ENCODE measurements at regions not wholly inside any gene's neighbourhood (a gene's known extent, or its start where the extent isn't known, plus 50 kb on each side); places are given as distances from the start of the nearest gene placed in this dataset.

GRCh38 chr17:83144421-83145357 is 65.3 kb downstream of the METRNL start:
- H3K4me3 ChIP-seq (ENCODE audit: low read length in 2 of 2), result no peak overlapping the region
- H3K36me3 ChIP-seq (ENCODE audit: control insufficient read depth in 2 of 2, insufficient read depth in 2 of 2, low read length in 1 of 2), result no peaks in the 10 kb centered on the region
- no peaks in the 10 kb centered on the region for H3K27me3 ChIP-seq (ENCODE audit: control insufficient read depth in 2 of 2, insufficient read depth in 1 of 2, low read length in 1 of 2)
- no peaks in the 10 kb centered on the region for H3K4me1 ChIP-seq (ENCODE audit: control insufficient read depth in 2 of 2, insufficient read depth in 2 of 2, low read length in 2 of 2)
- peak in 1 of 9 donors; percentile 8 for DNase-seq (ENCODE audit: low read depth in 6 of 9, low spot score in 9 of 9)
- no peaks in the 10 kb centered on the region for H3K9me3 ChIP-seq (ENCODE audit: control insufficient read depth in 2 of 2, insufficient read depth in 1 of 2, low read length in 1 of 2)
- H3K27ac ChIP-seq (ENCODE audit: low read depth in 1 of 2, low read length in 1 of 2), result no peak overlapping the region
- WGBS, result 75% methylated on average over 16 of the region's 16 CpGs

DNA sequence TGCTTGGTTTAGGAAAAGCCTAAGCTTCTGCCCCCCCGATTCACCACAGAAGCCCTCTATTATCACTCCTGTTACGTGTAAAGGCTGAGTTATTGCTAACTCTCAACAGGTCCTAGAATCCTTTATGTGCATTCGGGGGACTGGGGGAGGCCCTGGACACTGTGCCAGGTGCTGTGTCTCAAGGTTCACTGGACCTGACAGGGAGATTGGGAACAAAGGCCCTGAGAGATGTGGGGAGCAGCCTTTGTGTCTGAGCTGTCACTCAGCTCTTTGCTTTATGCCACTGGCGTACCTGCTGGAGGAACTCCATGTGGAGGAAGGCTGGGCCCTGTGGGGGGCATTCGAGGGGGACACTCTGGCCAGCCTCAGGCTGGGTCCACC is 65.9 kb downstream of the METRNL start:
- Histone ChIP-seq H3K36me3 (ENCODE audit: control insufficient read depth in 2 of 2, insufficient read depth in 2 of 2, low read length in 1 of 2) (no peaks in the 10 kb centered on the region), H3K27ac (ENCODE audit: low read depth in 1 of 2, low read length in 1 of 2) (no peak overlapping the region), H3K4me1 (ENCODE audit: control insufficient read depth in 2 of 2, insufficient read depth in 2 of 2, low read length in 2 of 2) (no peaks in the 10 kb centered on the region), H3K9me3 (ENCODE audit: control insufficient read depth in 2 of 2, insufficient read depth in 1 of 2, low read length in 1 of 2) (no peaks in the 10 kb centered on the region), H3K4me3 (ENCODE audit: low read length in 2 of 2) (no peak overlapping the region), H3K27me3 (ENCODE audit: control insufficient read depth in 2 of 2, insufficient read depth in 1 of 2, low read length in 1 of 2) (no peaks in the 10 kb centered on the region)
- WGBS, result 75% methylated on average over 5 of the region's 5 CpGs
- no peak for DNase-seq (ENCODE audit: low read depth in 6 of 9, low spot score in 9 of 9)

DNA sequence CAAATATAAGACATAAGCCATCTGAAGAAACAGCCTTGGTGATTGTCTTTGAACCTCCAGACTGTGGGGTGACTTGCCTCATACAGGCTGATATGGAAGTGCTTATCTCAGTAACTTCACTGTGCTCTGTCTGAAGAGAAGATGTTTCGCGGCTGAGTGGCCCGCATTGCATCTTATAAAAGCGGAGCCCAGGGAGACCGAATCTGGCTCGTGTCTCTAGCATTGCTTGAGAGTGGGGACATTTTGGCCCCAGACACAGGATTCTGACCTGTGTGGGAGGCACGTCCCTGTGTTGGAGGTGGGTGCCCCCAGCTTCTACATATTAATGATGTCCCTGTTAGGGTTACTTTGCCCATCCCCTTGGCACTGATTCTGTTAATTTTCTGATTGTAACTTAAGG is 66.4 kb downstream of the METRNL start:
- Histone ChIP-seq H3K4me3 (ENCODE audit: low read length in 2 of 2) (no peak overlapping the region), H3K4me1 (ENCODE audit: control insufficient read depth in 2 of 2, insufficient read depth in 2 of 2, low read length in 2 of 2) (no peaks in the 10 kb centered on the region), H3K27me3 (ENCODE audit: control insufficient read depth in 2 of 2, insufficient read depth in 1 of 2, low read length in 1 of 2) (no peaks in the 10 kb centered on the region), H3K36me3 (ENCODE audit: control insufficient read depth in 2 of 2, insufficient read depth in 2 of 2, low read length in 1 of 2) (no peaks in the 10 kb centered on the region), H3K9me3 (ENCODE audit: control insufficient read depth in 2 of 2, insufficient read depth in 1 of 2, low read length in 1 of 2) (no peaks in the 10 kb centered on the region), H3K27ac (ENCODE audit: low read depth in 1 of 2, low read length in 1 of 2) (no peak overlapping the region)
- no peak for DNase-seq (ENCODE audit: low read depth in 6 of 9, low spot score in 9 of 9)
- 97% methylated on average over 7 of the region's 7 CpGs for whole genome bisulfite sequencing

- Histone ChIP-seq H3K36me3 (ENCODE audit: control insufficient read depth in 2 of 2, insufficient read depth in 2 of 2, low read length in 1 of 2) (no peaks in the 10 kb centered on the region), H3K27me3 (ENCODE audit: control insufficient read depth in 2 of 2, insufficient read depth in 1 of 2, low read length in 1 of 2) (no peaks in the 10 kb centered on the region), H3K27ac (ENCODE audit: low read depth in 1 of 2, low read length in 1 of 2) (no peak overlapping the region), H3K9me3 (ENCODE audit: control insufficient read depth in 2 of 2, insufficient read depth in 1 of 2, low read length in 1 of 2) (no peaks in the 10 kb centered on the region), H3K4me3 (ENCODE audit: low read length in 2 of 2) (no peak overlapping the region), H3K4me1 (ENCODE audit: control insufficient read depth in 2 of 2, insufficient read depth in 2 of 2, low read length in 2 of 2) (no peaks in the 10 kb centered on the region)
- 95% methylated on average over 4 of the region's 4 CpGs for WGBS
- no peak for DNase-seq (ENCODE audit: low read depth in 6 of 9, low spot score in 9 of 9)
Observed at GRCh38 chr17:83146347-83146746, 66.9 kb downstream of the METRNL start.

GRCh38 chr17:83147280-83147679 is 67.9 kb downstream of the METRNL start:
- H3K4me3 ChIP-seq (ENCODE audit: low read length in 2 of 2), result no peak overlapping the region

DNA sequence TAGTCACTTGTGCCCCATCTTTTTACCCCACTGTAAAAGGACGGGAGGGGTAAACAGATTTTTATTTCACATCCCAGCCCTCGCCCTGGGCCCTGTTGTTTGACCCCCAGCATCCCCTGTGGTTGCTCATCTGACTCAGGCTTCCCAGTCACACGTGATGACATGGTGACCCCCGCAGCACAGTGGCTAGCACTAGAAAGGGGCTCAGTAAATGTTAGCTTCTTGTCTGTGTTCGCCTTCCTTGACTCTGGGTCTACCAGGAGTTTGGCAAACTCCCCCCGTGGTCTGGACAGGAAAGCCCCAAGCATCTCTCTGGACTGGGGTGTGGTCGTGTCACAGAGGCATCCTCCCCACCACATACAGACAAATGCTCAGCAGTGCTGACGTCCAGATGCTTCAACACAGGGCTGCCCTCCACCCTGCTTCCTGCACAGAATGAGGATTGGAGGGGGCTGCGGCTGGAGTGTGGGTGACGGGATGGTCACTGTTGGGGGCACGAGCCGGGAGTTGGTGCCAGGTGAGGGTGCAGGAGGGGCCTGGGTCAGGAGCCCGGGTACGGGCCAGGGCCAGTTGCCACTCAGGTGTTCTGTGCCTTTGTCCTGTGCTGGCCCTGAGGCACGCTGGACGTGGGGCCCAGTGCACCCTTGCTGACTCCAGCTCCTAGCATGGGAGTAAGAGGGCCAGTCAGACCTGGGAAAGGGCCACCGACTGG is 69.1 kb downstream of the METRNL start:
- Histone ChIP-seq H3K4me3 (ENCODE audit: low read length in 2 of 2) (no peak overlapping the region), H3K9me3 (ENCODE audit: control insufficient read depth in 2 of 2, insufficient read depth in 1 of 2, low read length in 1 of 2) (no peaks in the 10 kb centered on the region), H3K36me3 (ENCODE audit: control insufficient read depth in 2 of 2, insufficient read depth in 2 of 2, low read length in 1 of 2) (no peaks in the 10 kb centered on the region), H3K27me3 (ENCODE audit: control insufficient read depth in 2 of 2, insufficient read depth in 1 of 2, low read length in 1 of 2) (no peaks in the 10 kb centered on the region), H3K4me1 (ENCODE audit: control insufficient read depth in 2 of 2, insufficient read depth in 2 of 2, low read length in 2 of 2) (no peaks in the 10 kb centered on the region), H3K27ac (ENCODE audit: low read depth in 1 of 2, low read length in 1 of 2) (no peak overlapping the region)
- WGBS, result 95% methylated on average over 17 of the region's 17 CpGs
- no peak for DNase-seq (ENCODE audit: low read depth in 6 of 9, low spot score in 9 of 9)

More at GRCh38 chr17:83147280-83147679, 67.9 kb downstream of the METRNL start:
- no peaks in the 10 kb centered on the region for H3K36me3 ChIP-seq (ENCODE audit: control insufficient read depth in 2 of 2, insufficient read depth in 2 of 2, low read length in 1 of 2)
- H3K4me1 ChIP-seq (ENCODE audit: control insufficient read depth in 2 of 2, insufficient read depth in 2 of 2, low read length in 2 of 2), result no peaks in the 10 kb centered on the region
- no peak for DNase-seq (ENCODE audit: low read depth in 6 of 9, low spot score in 9 of 9)
- H3K9me3 ChIP-seq (ENCODE audit: control insufficient read depth in 2 of 2, insufficient read depth in 1 of 2, low read length in 1 of 2), result no peaks in the 10 kb centered on the region
- no peak overlapping the region for H3K27ac ChIP-seq (ENCODE audit: low read depth in 1 of 2, low read length in 1 of 2)
- no peaks in the 10 kb centered on the region for H3K27me3 ChIP-seq (ENCODE audit: control insufficient read depth in 2 of 2, insufficient read depth in 1 of 2, low read length in 1 of 2)

DNA sequence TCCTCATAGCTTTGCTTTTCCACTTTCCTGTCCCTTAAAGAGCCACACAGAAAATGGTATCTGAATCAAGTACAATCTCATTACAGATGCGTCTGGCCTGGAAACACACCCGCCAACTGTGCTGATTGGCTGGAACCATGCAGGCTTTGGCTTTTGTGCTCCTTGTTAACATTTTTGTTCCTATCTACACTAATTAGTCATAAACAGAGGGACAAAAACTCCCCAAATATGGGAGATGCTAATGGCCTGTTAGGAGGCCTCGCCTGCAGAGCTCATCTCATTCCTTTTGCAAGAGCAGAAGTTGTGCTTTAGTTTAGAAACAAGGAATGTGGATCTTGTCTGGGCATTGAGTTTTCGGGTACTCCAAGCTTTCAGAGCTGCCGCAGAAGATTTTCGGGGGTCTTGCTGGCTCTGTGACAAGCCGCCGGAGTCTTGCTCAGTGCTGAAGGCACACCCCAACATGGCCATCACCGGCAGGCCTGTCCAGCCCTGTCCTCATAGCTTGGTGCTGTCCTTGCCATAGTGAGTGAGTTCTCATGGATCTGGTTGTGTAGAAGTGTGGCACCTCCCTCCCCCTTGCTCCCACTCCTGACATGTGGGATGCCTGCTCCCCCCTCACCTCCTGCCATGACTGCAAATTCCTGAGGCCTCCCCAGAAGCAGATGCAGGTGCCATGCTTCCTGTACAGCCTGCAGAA is 69.8 kb downstream of the METRNL start:
- no peak for DNase-seq (ENCODE audit: low read depth in 6 of 9, low spot score in 9 of 9)
- Histone ChIP-seq H3K4me1 (ENCODE audit: control insufficient read depth in 2 of 2, insufficient read depth in 2 of 2, low read length in 2 of 2) (no peaks in the 10 kb centered on the region), H3K27me3 (ENCODE audit: control insufficient read depth in 2 of 2, insufficient read depth in 1 of 2, low read length in 1 of 2) (no peaks in the 10 kb centered on the region), H3K36me3 (ENCODE audit: control insufficient read depth in 2 of 2, insufficient read depth in 2 of 2, low read length in 1 of 2) (no peaks in the 10 kb centered on the region), H3K27ac (ENCODE audit: low read depth in 1 of 2, low read length in 1 of 2) (no peak overlapping the region), H3K9me3 (ENCODE audit: control insufficient read depth in 2 of 2, insufficient read depth in 1 of 2, low read length in 1 of 2) (no peaks in the 10 kb centered on the region), H3K4me3 (ENCODE audit: low read length in 2 of 2) (no peak overlapping the region)
- 96% methylated on average over 9 of the region's 9 CpGs for WGBS

DNA sequence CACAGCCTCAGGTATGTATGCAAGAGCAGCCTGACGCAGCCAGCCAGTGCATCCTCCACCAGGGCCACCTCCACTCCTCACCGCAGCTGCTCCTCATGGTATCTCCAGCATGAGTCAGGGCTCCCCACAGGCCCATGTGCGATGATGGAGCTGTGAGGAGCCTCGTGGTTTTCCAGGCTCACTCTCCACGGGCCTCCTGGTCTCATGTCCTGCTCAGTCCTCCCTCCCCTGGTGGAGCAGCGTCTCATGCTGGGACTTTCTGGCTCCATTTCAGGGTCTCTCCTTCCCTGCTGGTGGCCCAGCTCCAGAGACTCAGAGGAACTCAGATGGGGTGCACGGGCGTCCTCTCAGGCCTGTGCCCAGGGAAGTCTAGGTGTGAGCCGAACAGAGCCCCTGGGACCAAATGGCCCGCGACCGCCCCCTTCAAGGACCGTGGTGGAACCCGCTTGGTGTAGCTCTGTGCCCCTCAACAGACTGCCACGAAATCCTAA is 70.4 kb downstream of the METRNL start:
- Histone ChIP-seq H3K27me3 (ENCODE audit: control insufficient read depth in 2 of 2, insufficient read depth in 1 of 2, low read length in 1 of 2) (no peaks in the 10 kb centered on the region), H3K27ac (ENCODE audit: low read depth in 1 of 2, low read length in 1 of 2) (no peak overlapping the region), H3K4me1 (ENCODE audit: control insufficient read depth in 2 of 2, insufficient read depth in 2 of 2, low read length in 2 of 2) (no peaks in the 10 kb centered on the region), H3K9me3 (ENCODE audit: control insufficient read depth in 2 of 2, insufficient read depth in 1 of 2, low read length in 1 of 2) (no peaks in the 10 kb centered on the region), H3K36me3 (ENCODE audit: control insufficient read depth in 2 of 2, insufficient read depth in 2 of 2, low read length in 1 of 2) (no peaks in the 10 kb centered on the region), H3K4me3 (ENCODE audit: low read length in 2 of 2) (no peak overlapping the region)
- WGBS, result 88% methylated on average over 15 of the region's 15 CpGs
- no peak for DNase-seq (ENCODE audit: low read depth in 6 of 9, low spot score in 9 of 9)
